Urothelium cell line (cell line): ENCODE measurements at regions not wholly inside any gene's neighbourhood (a gene's known extent, or its start where the extent isn't known, plus 50 kb on each side); places are given as distances from the start of the nearest gene placed in this dataset.

Experiments
- DNase-seq: peaks from one replicate; pipeline ENCODE4 v3.0.0; 2011; ENCODE audit warnings: low spot score, mixed read lengths
- FAIRE-seq: peaks from 2 replicates; lab custom pipeline; 2011; peaks lifted over from hg19 to GRCh38; lab: Jason Lieb, UNC

DNA sequence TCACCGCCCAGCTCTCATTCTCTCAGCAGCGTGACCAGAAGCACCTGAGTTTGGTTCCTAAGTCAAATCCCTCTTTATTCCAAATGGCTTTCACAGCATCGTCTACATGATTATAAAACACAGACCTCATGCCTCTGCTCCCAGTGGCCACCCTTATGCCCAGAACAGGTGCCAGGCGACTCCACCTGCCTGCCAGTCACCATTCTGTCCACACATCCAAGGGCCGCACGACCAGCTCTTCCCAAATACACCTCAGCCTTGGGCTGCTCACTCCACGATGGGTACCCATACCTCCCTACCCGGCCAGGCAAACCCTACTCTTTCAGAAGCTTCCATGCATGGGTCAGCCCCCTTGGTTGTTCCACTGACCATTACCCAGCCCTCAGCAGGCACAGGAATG is 851.6 kb upstream of the SALL3 start:
- DNase-seq (no peak), FAIRE-seq (no peak)

GRCh38 chr18:78129260-78129659 is 850.4 kb upstream of the SALL3 start:
- DNase-seq, result no peak
- no peak for FAIRE-seq

DNA sequence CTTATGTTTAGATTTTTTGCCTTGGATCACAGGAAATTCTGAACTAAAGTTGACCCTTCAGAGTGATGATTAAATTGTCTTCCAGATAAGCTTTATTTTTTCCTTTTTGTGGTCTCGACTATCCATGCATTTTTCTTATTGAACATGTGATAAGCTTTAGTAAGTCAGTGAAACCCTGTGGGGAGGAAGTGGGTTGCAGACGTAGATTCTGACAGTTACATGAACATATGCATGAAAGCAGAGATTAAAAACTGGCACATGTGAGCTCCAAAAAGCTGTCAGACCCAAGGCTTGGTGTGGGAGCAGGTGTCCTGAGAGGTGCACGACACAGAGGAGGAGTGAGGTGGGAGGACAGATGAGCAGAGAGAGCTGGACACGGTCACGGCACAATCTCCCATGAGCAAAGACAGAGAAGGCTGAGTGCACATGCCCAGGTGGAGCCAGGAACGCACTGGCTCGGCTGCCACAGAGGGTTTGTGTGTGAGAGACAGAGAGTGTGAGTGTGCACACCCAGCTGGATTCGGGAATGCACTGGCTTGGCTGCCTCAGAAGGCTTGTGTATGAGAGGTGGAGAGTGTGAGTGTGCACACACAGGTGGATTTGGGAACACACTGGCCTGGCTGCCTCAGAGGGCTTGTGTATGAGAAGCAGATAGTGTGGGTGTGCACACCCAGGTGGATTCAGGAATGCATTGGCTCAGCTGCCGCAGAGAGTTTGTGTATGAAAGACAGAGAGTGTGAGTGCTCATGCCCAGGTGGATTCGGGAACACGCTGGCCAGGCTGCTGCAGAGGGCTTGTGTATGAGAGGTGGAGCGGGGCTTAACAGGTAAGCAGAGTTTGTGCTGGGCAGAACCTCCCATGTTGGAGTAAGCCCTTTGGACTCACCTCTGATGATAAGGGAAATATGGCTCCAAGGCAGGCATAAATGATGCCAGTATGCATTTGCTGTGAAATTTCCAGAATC is 849.1 kb upstream of the SALL3 start:
- DNase-seq (no peak), FAIRE-seq (no peak)

GRCh38 chr18:78133729-78134128 is 845.9 kb upstream of the SALL3 start:
- DNase-seq, result no peak
- peak; percentile 81 for FAIRE-seq

GRCh38 chr18:78136986-78137385 is 842.6 kb upstream of the SALL3 start:
- no peak for FAIRE-seq
- no peak for DNase-seq

DNA sequence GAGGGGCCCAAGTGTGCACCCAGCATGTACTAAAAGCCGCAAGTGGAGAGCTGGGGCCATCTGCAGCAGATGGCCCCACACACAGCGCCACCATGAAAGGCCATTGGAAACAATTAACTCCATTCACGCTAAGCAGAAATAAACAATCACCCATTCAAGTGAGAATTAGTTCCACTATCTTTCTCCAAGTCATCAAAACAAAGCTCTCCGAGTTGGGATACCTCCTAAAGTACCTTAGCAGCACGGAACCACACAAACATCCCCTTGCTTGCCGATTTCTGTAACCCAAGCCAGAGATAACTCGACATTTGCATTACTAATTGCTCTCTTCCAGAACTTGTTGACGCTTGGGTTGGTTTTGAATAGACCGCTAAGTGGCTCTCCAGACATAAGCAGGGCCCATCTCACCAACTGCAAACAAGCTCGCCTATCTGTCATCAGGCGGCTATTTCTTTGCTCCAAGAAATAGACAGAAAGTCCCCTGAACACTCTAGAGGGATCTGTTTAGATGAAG is 840.6 kb upstream of the SALL3 start:
- DNase-seq (no peak), FAIRE-seq (no peak)

DNA sequence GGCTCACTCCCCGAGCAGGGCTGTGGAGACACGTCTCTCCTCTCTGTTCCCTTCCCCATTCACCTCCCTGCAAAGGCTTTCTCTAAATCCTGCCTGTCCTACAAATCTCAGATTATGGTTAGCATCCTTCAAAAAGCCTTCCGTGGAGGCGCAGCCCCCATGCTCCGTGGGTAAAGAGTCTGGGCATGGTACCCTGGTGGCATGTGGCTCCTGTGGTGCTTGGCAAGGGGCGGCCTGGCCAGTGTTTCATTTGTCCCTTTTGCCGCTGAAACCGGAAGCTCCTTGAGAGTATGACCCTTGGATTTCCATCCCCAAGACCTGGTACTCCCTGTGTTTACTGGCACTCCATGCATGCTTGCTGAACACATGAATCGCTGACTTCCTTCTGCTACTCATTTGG is 839.3 kb upstream of the SALL3 start:
- FAIRE-seq, result no peak

GRCh38 chr18:78144669-78145068 is 834.9 kb upstream of the SALL3 start:
- FAIRE-seq, result no peak
- no peak for DNase-seq

More for the DNA sequence above, 839.3 kb upstream of the SALL3 start:
- no peak for DNase-seq

DNA sequence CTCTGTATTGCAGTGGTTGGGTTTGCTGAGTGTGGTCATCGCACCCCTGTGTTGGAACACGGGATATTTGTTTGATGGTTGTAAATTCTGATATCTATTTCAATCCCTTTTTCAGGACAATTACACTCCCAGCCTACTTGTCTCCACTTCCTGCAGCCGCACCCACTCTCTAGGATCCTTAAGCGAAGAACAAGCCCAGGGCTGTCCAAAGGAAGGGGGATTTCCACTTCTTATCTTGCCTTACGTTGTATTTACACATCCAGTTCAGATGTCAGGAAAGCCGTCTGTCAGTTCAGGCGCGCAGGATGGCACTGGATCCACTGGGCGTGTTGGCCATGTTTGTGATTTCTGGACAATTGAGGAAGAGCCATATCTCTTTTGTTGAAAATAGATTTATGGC is 834.5 kb upstream of the SALL3 start:
- FAIRE-seq, result no peak
- DNase-seq, result no peak

DNA sequence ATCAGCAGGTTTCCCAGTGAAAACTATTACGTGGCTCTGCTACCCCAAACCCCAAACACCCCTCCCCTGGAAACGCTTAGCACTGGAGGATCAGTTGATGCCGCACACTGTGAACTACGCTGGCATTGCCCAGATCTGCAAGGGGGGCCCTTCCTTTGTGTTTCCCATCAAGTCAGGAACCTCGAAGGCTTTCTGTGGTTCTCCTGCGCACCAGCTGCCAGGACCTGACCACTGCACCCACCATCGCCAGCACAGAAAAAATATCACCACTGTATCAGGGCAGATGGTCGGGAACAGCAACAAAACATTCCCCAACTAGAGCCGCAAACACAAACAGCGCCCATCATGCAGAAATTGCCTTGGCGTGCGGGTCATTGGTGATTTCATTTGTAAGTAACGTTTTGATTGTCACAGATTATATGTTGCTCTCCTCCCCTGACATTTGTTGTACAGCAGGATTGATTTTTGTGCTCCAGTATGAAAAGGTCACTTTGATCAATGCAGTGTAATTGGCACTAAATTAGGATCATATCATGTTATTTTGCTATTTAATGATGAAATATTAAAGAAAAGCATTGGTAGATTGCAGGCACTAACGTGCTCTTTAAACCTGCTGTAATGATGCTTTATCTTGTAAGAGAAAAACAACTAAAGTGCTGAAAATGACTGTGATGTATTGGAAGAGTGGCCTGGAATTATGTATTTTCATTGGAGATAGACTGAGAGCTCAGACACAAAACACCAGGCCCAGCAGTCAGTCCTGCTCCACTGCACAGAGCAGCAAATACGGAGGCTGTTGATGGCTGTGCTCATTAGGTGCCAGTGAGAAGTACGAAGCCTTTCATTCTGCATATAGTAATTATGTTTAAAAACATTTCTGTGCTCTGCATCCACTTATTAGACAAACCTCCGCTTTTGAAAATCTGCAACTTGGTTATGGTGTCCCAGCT is 833.2 kb upstream of the SALL3 start:
- no peak for FAIRE-seq
- no peak for DNase-seq

DNA sequence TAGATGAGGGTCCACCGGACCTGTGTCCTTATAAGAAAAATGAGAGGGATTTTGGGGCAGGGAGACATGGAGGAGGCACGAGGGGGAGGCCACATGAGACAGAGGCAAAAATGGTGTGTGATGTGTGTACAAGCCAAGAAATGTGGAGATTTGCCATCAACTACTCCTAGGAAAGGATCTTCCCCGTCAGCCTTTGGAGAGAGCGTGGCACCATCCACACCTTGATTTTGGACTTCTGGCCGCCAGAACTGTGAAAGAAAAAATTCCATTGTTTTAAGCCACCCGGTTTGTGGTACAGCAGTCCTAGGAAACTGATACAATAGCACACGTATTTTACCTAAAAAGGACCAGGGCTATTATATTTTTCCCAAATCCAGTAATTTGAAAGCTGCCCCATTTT is 829.0 kb upstream of the SALL3 start:
- FAIRE-seq, result no peak

GRCh38 chr18:78151234-78151633 is 828.4 kb upstream of the SALL3 start:
- FAIRE-seq, result no peak
- DNase-seq, result no peak

More for the DNA sequence above, 829.0 kb upstream of the SALL3 start:
- no peak for DNase-seq

- peak; percentile 95 for FAIRE-seq
- DNase-seq, result no peak
Measured at GRCh38 chr18:78151948-78152725, 827.5 kb upstream of the SALL3 start.

DNA sequence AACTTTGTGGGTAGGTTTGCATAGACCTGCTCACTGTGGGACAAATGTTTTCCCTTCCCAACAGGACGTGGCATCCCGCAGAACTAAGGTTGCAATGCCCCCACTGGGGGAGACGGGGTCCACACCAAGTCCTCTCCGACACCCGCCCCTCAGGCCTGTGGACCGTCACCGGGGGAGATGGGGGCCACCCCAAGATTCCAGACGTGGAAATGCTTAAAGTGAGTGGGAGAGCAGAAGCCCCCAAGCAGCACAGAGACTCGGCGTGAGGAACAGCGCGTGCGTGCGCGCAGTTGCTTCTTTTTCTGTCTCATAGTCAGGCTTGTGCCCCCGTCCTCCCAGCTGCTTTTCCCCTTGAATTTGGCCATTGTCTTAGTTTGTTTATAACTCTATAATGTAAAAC is 826.3 kb upstream of the SALL3 start:
- no peak for DNase-seq
- FAIRE-seq, result no peak

GRCh38 chr18:78154444-78154843 is 825.2 kb upstream of the SALL3 start:
- FAIRE-seq, result no peak
- DNase-seq, result no peak

GRCh38 chr18:78154853-78155252 is 824.8 kb upstream of the SALL3 start:
- FAIRE-seq (no peak), DNase-seq (no peak)

- DNase-seq, result no peak
- FAIRE-seq, result no peak
Measured at GRCh38 chr18:78156466-78156865, 823.2 kb upstream of the SALL3 start.

GRCh38 chr18:78158943-78159342 is 820.7 kb upstream of the SALL3 start:
- no peak for DNase-seq
- no peak for FAIRE-seq

DNA sequence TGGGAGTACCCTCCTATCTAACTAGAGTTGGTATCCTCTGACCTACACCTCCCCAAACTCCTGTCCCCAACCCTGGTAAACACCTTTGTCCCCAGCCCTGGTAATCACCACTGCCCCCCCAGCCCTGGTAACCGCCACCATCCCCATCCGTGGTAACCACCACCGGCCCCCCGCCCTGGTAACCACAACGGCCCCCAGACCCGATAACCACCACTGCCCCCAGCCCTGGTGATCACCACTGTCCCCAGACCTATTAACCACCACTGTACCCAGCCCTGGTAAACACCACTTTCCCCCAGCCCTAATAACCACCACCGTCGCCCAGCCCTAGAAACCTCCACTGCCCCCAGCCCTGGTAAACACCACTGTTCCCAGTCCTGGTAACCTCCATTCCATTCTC is 820.2 kb upstream of the SALL3 start:
- no peak for DNase-seq
- no peak for FAIRE-seq

DNA sequence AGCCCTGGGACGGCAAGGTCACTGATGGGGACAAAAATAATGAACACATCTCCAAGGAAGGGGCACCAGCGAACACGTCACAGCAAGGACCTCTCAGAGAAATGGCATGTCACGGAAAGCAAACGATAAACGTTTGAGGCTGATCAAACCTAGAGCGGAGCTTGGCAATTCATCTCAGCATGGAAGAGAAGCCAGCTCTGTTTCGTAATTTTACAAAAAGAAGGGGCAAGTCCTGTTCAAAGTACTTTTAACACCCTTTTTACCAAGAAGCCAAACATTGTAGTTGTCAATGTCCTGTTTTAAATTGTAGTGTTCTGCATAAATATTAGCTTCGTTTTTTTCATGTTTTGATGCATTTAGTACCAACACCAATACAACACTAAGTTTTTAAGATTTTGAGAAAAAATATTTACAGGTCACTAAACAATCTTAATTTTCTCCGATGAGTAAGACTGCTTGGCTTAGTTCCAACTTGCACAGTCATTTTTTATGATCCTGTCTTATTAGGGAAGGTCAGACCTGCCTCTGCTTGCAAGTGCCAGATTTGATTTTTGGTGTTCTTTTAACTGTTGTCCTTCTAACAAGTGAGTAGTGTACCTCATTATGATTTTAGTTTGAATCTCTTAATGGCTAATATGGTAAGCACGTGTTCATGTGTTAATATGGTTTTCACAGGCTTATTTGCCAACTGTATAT is 818.5 kb upstream of the SALL3 start:
- DNase-seq (peak; percentile 35), FAIRE-seq (peak; percentile 20)
